ENCODE measurements at regions not wholly inside any gene's neighbourhood (a gene's known extent, or its start where the extent isn't known, plus 50 kb on each side); places are given as distances from the start of the nearest gene placed in this dataset.

GRCh38 chr14:86091811-86092210 lies 561.9 kb downstream of the FLRT2 start:
- no peaks in the 10 kb centered on the region for H4K20me1 ChIP-seq (ENCODE audit: insufficient read depth, poor library complexity, severe bottlenecking)
- no peaks in the 10 kb centered on the region for H3K27me3 ChIP-seq
- no peaks in the 10 kb centered on the region for H3K9me2 ChIP-seq (replicated peaks; ENCODE audit: insufficient read depth)
- H3K4me1 ChIP-seq (ENCODE audit: insufficient read depth): no peaks in the 10 kb centered on the region
- no peak overlapping the region for H2AFZ ChIP-seq
- H3K9me3 ChIP-seq (ENCODE audit: low read depth): no peaks in the 10 kb centered on the region
- H3K27ac ChIP-seq: no peak overlapping the region
- no peaks in the 10 kb centered on the region for H3K36me3 ChIP-seq (replicated peaks; ENCODE audit: insufficient read depth, low read depth)
- no peak overlapping the region for H3K4me2 ChIP-seq
- TF ChIP-seq EZH2phosphoT487 (IDR thresholded peaks at IDR 0.05; ENCODE audit: low read depth, severe bottlenecking, unreplicated experiment): no peak
- no peak for TF ChIP-seq CTCF (IDR thresholded peaks at IDR 0.05; ENCODE audit: poor library complexity)
- TF ChIP-seq EZH2 (IDR thresholded peaks at IDR 0.05; ENCODE audit: borderline replicate concordance): no peak
- DNase-seq (ENCODE audit: low spot score): no peak
- H3K79me2 ChIP-seq: no peaks in the 10 kb centered on the region
- no peak overlapping the region for H3K4me3 ChIP-seq
- WGBS (ENCODE audit: low lambda C conversion rate, missing lambda C conversion rate): 83% methylated on average over 1 of the region's 1 CpG

- Histone ChIP-seq H3K27ac (no peak overlapping the region), H3K9me2 (replicated peaks; ENCODE audit: insufficient read depth) (no peaks in the 10 kb centered on the region), H3K79me2 (no peaks in the 10 kb centered on the region), H3K27me3 (no peaks in the 10 kb centered on the region), H3K4me3 (no peak overlapping the region), H3K4me1 (ENCODE audit: insufficient read depth) (no peaks in the 10 kb centered on the region), H3K4me2 (no peak overlapping the region), H2AFZ (no peak overlapping the region), H3K36me3 (replicated peaks; ENCODE audit: insufficient read depth, low read depth) (no peaks in the 10 kb centered on the region), H4K20me1 (ENCODE audit: insufficient read depth, poor library complexity, severe bottlenecking) (no peaks in the 10 kb centered on the region), H3K9me3 (ENCODE audit: low read depth) (no peaks in the 10 kb centered on the region)
- no peak for TF ChIP-seq EZH2 (IDR thresholded peaks at IDR 0.05; ENCODE audit: borderline replicate concordance)
- TF ChIP-seq EZH2phosphoT487 (IDR thresholded peaks at IDR 0.05; ENCODE audit: low read depth, severe bottlenecking, unreplicated experiment): no peak
- TF ChIP-seq CTCF (IDR thresholded peaks at IDR 0.05; ENCODE audit: poor library complexity): no peak
- no peak for DNase-seq (ENCODE audit: low spot score)
- 61% methylated on average over 1 of the region's 1 CpG for WGBS (ENCODE audit: low lambda C conversion rate, missing lambda C conversion rate)
Observed at GRCh38 chr14:86088156-86088555, 558.2 kb downstream of the FLRT2 start.

- no peak overlapping the region for H3K4me3 ChIP-seq
- WGBS (ENCODE audit: low lambda C conversion rate, missing lambda C conversion rate): 38% methylated on average over 2 of the region's 2 CpGs
- DNase-seq (ENCODE audit: low spot score): no peak
- TF ChIP-seq EZH2 (IDR thresholded peaks at IDR 0.05; ENCODE audit: borderline replicate concordance): no peak
- no peak overlapping the region for H3K4me2 ChIP-seq
- H3K79me2 ChIP-seq: no peaks in the 10 kb centered on the region
- H3K36me3 ChIP-seq (replicated peaks; ENCODE audit: insufficient read depth, low read depth): no peaks in the 10 kb centered on the region
- no peaks in the 10 kb centered on the region for H3K9me2 ChIP-seq (replicated peaks; ENCODE audit: insufficient read depth)
- no peaks in the 10 kb centered on the region for H3K9me3 ChIP-seq (ENCODE audit: low read depth)
- H2AFZ ChIP-seq: no peak overlapping the region
- no peaks in the 10 kb centered on the region for H3K27me3 ChIP-seq
- no peaks in the 10 kb centered on the region for H4K20me1 ChIP-seq (ENCODE audit: insufficient read depth, poor library complexity, severe bottlenecking)
- H3K27ac ChIP-seq: no peak overlapping the region
- H3K4me1 ChIP-seq (ENCODE audit: insufficient read depth): no peaks in the 10 kb centered on the region
Observed at GRCh38 chr14:86087377-86087776, 557.4 kb downstream of the FLRT2 start.

- Histone ChIP-seq H4K20me1 (ENCODE audit: insufficient read depth, poor library complexity, severe bottlenecking) (no peaks in the 10 kb centered on the region), H2AFZ (no peak overlapping the region), H3K4me3 (no peak overlapping the region), H3K4me1 (ENCODE audit: insufficient read depth) (no peaks in the 10 kb centered on the region), H3K79me2 (no peaks in the 10 kb centered on the region), H3K4me2 (no peak overlapping the region), H3K9me3 (ENCODE audit: low read depth) (no peaks in the 10 kb centered on the region), H3K36me3 (replicated peaks; ENCODE audit: insufficient read depth, low read depth) (no peaks in the 10 kb centered on the region), H3K27ac (no peak overlapping the region), H3K9me2 (replicated peaks; ENCODE audit: insufficient read depth) (no peaks in the 10 kb centered on the region), H3K27me3 (no peaks in the 10 kb centered on the region)
- TF ChIP-seq EZH2phosphoT487 (IDR thresholded peaks at IDR 0.05; ENCODE audit: low read depth, severe bottlenecking, unreplicated experiment): no peak
- no peak for TF ChIP-seq EZH2 (IDR thresholded peaks at IDR 0.05; ENCODE audit: borderline replicate concordance)
- no peak for TF ChIP-seq CTCF (IDR thresholded peaks at IDR 0.05; ENCODE audit: poor library complexity)
- DNase-seq (ENCODE audit: low spot score): no peak
- WGBS (ENCODE audit: low lambda C conversion rate, missing lambda C conversion rate): 86% methylated on average over 1 of the region's 1 CpG
Observed at GRCh38 chr14:86086962-86087361, 557.0 kb downstream of the FLRT2 start.

All from hepatocyte (in vitro differentiated cells).